ENCODE measurements at regions not wholly inside any gene's neighbourhood (a gene's known extent, or its start where the extent isn't known, plus 50 kb on each side); places are given as distances from the start of the nearest gene placed in this dataset.

DNA sequence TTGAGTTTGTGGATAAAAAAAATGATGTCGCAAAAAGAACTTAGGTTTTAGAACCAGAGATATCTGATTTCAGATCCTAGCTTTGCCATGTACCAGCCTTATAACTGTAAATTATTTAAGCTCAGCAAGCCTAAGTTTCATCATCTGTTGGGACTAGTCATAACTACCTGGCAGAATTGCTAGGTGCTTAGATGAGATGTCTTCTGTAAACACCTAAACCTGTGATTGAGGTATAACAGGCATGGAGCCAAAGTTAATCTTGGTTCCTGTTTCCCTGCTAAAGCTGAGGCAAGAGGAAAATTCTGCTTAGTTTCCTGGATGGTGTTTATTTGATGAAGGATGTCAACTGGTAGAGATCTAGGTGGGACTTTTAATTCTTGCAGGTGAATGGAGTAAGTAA is 331.3 kb upstream of the RBMS3 start:
- H3K9me3 Mint-ChIP-seq = peaks cover 8% of the 10 kb centered on the region
- DNase-seq (ENCODE audit: low spot score) = no peak
- H3K27ac Mint-ChIP-seq = no peak overlapping the region
- H3K4me1 Mint-ChIP-seq (ENCODE audit: low read depth in 2 of 2) = no peaks in the 10 kb centered on the region
- ATAC-seq = no peak
- H3K27me3 Mint-ChIP-seq = no peaks in the 10 kb centered on the region
- H3K36me3 Mint-ChIP-seq = no peaks in the 10 kb centered on the region
- no peak overlapping the region for H3K4me3 Mint-ChIP-seq

DNA sequence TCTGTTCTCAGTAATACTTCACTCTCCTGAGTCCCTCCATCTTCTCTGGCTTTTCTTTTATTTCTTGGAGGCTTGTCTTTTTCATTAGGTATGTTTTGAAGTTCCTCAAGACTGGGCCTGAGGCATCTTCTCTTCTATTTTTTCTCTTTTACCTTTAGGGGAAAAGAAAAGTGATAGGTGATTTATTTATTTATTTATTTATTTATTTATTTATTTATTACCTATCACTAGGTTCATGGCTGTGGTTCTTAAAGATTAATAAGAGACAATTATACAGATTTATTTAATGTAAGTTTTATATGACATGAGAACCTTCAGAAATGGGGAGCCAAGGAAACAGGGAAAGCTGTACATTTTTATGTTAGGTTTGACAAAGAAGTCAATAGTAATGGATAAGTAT is 330.3 kb upstream of the RBMS3 start:
- peaks cover 10% of the 10 kb centered on the region for H3K9me3 Mint-ChIP-seq
- no peak overlapping the region for H3K4me3 Mint-ChIP-seq
- DNase-seq (ENCODE audit: low spot score) = no peak
- no peaks in the 10 kb centered on the region for H3K27me3 Mint-ChIP-seq
- no peaks in the 10 kb centered on the region for H3K36me3 Mint-ChIP-seq
- no peak for ATAC-seq
- H3K27ac Mint-ChIP-seq = no peak overlapping the region
- no peaks in the 10 kb centered on the region for H3K4me1 Mint-ChIP-seq (ENCODE audit: low read depth in 2 of 2)

DNA sequence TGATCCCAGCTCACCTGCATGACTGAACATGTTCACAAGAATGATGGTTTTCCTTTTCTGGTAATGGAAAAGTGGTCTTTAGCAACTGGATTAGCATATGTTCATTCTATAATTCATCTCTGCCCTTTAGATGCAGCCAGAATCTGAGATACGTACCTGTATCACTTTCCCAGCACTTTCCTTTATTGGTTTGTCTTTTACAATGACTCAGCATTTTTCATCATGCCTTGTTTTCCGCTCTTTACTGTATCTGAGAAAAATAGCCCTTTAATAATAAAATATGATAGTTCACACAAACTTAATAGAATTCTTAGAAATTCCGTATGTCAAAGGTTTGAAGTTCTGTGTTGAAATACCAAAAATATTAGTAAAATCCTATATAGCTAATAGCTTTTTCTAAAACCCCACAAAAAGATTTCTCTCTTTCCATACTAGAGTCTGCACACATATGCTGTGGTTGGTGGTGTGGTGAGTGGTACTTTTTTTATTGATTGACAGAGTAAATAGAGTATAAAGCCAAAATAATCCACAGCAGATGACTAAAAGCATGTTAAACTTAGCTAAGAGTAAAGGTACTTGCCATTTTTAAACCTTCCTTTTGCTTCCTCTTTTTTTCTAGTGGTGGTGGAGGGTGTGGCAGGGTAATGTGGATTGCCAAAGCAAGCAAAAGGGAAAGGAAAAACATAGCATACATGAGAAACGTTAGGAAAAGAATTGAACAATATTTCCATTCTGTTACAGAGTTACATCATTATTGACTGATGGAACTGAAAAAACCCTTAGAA is 328.9 kb upstream of the RBMS3 start:
- Mint-ChIP-seq H3K27me3 (no peaks in the 10 kb centered on the region), H3K36me3 (no peaks in the 10 kb centered on the region), H3K4me3 (no peak overlapping the region), H3K9me3 (peaks cover 10% of the 10 kb centered on the region), H3K4me1 (ENCODE audit: low read depth in 2 of 2) (no peaks in the 10 kb centered on the region), H3K27ac (no peak overlapping the region)
- DNase-seq (ENCODE audit: low spot score) (no peak), ATAC-seq (no peak)

DNA sequence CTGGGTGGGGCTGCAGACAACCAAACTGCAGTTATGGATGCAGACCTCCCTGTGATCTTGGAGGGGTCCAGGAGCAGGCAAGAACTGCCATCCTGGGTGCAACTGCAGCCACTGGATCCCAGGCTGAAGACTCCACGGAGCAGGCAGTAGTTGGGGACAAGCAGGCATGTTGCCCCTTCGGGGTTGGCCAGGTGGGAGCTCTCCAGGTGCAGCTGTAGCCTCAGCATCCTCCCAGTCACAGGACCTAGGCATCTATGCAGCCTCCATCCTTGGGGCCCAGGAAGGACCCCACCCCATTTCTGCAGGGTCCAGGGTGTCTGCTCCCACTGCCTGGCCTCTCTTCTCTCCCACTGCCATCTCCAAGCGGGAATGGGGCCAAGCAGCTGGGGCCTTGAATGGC is 322.2 kb upstream of the RBMS3 start:
- H3K4me3 Mint-ChIP-seq = no peak overlapping the region
- DNase-seq (ENCODE audit: low spot score) (no peak), ATAC-seq (peak in 1 of 2 donors; percentile 27)
- no peak overlapping the region for H3K27ac Mint-ChIP-seq
- H3K27me3 Mint-ChIP-seq = no peaks in the 10 kb centered on the region
- no peaks in the 10 kb centered on the region for H3K36me3 Mint-ChIP-seq
- no peaks in the 10 kb centered on the region for H3K4me1 Mint-ChIP-seq (ENCODE audit: low read depth in 2 of 2)
- peaks cover 10% of the 10 kb centered on the region for H3K9me3 Mint-ChIP-seq

DNA sequence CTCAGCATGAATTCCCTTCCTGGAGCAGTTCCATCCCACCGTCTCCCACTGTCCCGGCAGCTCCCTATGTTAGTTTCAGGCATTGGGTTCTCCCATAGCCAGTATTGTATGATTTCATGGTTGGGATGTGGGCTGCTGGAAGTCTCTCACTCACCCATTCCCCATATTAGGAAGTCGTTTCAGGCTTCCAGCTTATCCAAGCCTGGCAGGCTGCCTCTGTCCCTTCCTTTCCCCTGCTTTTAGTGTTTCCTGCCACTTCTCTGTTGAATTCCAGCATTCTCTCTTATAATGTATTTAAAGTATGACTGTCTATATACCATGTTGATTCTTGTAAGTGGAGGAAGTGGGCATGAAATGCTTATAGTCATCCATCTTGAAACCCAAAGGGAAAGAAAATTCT is 309.7 kb upstream of the RBMS3 start:
- ATAC-seq (no peak), DNase-seq (ENCODE audit: low spot score) (no peak)
- no peak overlapping the region for H3K4me3 Mint-ChIP-seq
- no peak overlapping the region for H3K27ac Mint-ChIP-seq
- H3K27me3 Mint-ChIP-seq = no peaks in the 10 kb centered on the region
- no peaks in the 10 kb centered on the region for H3K4me1 Mint-ChIP-seq (ENCODE audit: low read depth in 2 of 2)
- H3K9me3 Mint-ChIP-seq = peaks cover 27% of the 10 kb centered on the region
- peaks cover 4% of the 10 kb centered on the region for H3K36me3 Mint-ChIP-seq

DNA sequence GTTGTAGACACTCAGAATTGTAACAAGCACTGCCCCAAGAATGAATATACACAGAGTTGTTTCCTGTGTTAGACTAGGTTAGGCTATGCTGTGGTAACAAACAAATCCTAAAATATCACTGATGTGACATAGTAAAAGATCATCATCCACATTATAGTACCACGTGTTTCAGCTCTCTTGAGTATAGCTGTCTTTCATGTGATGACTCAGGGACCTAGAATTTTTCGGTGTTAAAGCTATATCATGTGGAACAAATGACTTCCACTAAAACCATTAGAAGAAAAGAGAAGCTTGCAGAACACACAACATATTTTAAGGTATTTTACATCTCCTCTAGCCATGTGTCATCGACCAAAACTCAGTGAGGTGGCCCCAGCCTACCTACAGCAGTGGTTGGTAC is 307.9 kb upstream of the RBMS3 start:
- no peak for DNase-seq (ENCODE audit: low spot score)
- Mint-ChIP-seq H3K27me3 (no peaks in the 10 kb centered on the region), H3K9me3 (peaks cover 19% of the 10 kb centered on the region), H3K4me1 (ENCODE audit: low read depth in 2 of 2) (no peaks in the 10 kb centered on the region), H3K4me3 (no peak overlapping the region), H3K27ac (no peak overlapping the region), H3K36me3 (peaks cover 4% of the 10 kb centered on the region)
- no peak for ATAC-seq

DNA sequence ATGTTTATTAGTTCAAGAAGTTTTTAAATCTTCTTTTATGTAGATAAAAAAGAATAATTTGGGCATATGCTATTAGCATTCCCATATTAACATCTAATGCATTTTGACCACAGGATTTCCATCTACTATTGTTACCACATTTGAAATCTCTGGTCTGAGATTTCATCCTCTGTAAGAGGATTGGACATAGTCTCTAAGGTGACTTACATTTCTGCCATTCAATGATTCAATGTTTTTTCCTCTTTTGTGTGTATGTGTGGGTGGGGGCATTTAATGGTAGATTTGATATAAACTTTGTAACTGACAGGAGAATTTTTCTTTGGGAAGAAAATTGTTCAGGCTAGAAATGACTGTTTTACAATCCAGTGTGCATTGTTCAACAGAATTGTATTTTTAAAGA is 307.3 kb upstream of the RBMS3 start:
- H3K9me3 Mint-ChIP-seq = peaks cover 17% of the 10 kb centered on the region
- no peak for DNase-seq (ENCODE audit: low spot score)
- ATAC-seq = no peak
- H3K4me1 Mint-ChIP-seq (ENCODE audit: low read depth in 2 of 2) = no peaks in the 10 kb centered on the region
- no peaks in the 10 kb centered on the region for H3K27me3 Mint-ChIP-seq
- peaks cover 4% of the 10 kb centered on the region for H3K36me3 Mint-ChIP-seq
- H3K4me3 Mint-ChIP-seq = no peak overlapping the region
- H3K27ac Mint-ChIP-seq = no peak overlapping the region

DNA sequence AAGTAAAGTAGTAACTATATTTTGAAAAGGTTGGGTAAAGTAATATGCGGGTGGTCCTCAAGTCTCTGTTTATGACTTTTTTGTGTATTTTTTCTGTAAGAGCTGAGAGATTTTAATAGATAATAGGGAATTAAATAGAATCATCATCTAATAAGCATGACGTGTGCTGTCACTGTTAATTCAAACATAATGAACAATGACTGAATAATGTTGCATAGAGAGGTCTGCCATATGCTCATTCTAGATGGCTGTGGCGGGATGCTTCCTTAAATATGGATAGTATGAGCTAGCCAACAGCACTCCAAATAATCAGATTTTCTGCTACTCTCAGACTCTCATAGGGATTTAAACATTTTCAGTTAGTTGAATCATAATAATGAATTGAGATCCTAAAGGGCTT is 302.8 kb upstream of the RBMS3 start:
- no peak overlapping the region for H3K4me3 Mint-ChIP-seq
- no peak overlapping the region for H3K27ac Mint-ChIP-seq
- peaks cover 5% of the 10 kb centered on the region for H3K9me3 Mint-ChIP-seq
- no peaks in the 10 kb centered on the region for H3K27me3 Mint-ChIP-seq
- DNase-seq (ENCODE audit: low spot score) (no peak), ATAC-seq (no peak)
- no peaks in the 10 kb centered on the region for H3K36me3 Mint-ChIP-seq
- no peaks in the 10 kb centered on the region for H3K4me1 Mint-ChIP-seq (ENCODE audit: low read depth in 2 of 2)

DNA sequence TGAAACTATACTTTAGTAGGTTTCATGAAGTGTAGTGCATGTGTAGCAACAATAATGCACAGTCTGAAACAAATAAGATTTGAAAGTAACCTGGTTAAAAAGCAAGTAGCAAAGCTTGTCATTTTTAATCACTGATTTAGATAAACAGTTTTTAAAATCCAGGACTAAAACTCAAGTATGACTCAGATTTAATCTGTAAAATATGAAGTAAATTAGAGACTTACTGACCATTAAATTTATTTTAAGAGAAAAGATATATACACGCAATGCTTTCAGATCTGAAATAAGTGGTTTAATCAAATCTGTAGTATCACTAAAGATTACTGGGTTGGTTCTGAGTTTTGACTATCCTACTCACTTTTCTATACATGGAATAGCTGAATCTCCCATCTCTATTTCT is 300.7 kb upstream of the RBMS3 start:
- DNase-seq (ENCODE audit: low spot score) (no peak), ATAC-seq (no peak)
- Mint-ChIP-seq H3K36me3 (no peaks in the 10 kb centered on the region), H3K9me3 (peaks cover 5% of the 10 kb centered on the region), H3K27me3 (no peaks in the 10 kb centered on the region), H3K27ac (no peak overlapping the region), H3K4me3 (no peak overlapping the region), H3K4me1 (ENCODE audit: low read depth in 2 of 2) (no peaks in the 10 kb centered on the region)

DNA sequence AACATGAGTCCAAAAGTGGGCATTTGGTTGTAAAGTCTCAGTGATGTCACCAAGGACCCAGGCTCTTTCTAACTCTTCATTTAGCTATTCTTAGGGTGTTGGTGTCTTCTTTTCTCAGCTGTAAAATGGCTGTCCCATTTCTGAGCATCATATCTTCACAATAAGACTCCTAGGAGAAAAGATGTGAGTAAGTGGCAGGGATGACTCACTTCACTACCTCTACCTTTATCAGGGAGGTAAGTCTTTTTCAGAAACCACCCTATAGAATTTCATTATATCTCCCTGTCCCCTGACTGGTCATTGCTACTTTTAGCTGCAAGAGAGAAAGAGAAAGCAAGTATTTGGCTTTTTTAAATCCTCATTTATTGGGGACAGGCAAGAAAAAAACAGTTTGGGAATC is 300.2 kb upstream of the RBMS3 start:
- no peak overlapping the region for H3K27ac Mint-ChIP-seq
- H3K4me1 Mint-ChIP-seq (ENCODE audit: low read depth in 2 of 2) = no peaks in the 10 kb centered on the region
- DNase-seq (ENCODE audit: low spot score) (no peak), ATAC-seq (no peak)
- H3K36me3 Mint-ChIP-seq = no peaks in the 10 kb centered on the region
- H3K9me3 Mint-ChIP-seq = peaks cover 5% of the 10 kb centered on the region
- no peaks in the 10 kb centered on the region for H3K27me3 Mint-ChIP-seq
- no peak overlapping the region for H3K4me3 Mint-ChIP-seq

DNA sequence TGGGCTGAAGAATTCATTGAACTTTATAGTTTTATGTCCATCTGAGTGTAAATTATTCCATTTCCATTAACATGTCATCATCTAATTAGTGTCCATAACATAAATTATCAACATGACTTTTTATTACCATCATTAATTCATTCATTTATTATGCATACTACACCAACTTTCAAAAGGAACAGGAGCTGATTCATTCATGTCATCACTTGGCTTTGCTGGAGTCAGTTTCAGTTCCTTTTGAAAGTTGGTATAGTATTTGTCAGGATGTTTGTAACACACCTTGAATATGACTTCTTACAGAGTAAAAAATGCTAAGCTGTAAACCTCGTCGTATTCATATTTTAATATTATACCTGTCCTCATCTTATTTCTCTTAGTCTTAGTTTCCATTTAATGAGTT is 298.0 kb upstream of the RBMS3 start:
- DNase-seq (ENCODE audit: low spot score) (no peak), ATAC-seq (no peak)
- Mint-ChIP-seq H3K27me3 (no peaks in the 10 kb centered on the region), H3K36me3 (no peaks in the 10 kb centered on the region), H3K27ac (no peak overlapping the region), H3K4me3 (no peak overlapping the region), H3K9me3 (no peaks in the 10 kb centered on the region), H3K4me1 (ENCODE audit: low read depth in 2 of 2) (no peaks in the 10 kb centered on the region)

DNA sequence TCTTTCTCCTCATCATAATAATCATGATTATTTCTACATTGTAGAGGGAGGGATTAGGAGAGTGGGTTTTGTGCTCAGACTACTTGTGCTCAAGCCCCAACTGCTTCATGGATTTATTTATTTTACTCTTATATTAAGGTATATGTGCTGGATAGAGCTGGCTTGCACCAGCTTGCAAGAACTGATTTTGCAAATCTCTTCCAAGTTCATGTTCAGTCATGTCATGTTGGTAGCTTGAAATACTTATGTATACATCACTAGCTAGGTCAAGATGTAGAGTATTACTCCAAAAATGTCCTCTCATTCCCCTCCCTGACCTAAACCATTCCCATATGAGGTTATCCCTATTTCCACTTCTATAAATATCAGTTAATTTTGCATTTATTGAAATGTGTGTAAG is 293.9 kb upstream of the RBMS3 start:
- DNase-seq (ENCODE audit: low spot score) (no peak), ATAC-seq (no peak)
- Mint-ChIP-seq H3K4me3 (no peak overlapping the region), H3K27ac (no peak overlapping the region), H3K9me3 (no peaks in the 10 kb centered on the region), H3K27me3 (no peaks in the 10 kb centered on the region), H3K4me1 (ENCODE audit: low read depth in 2 of 2) (no peaks in the 10 kb centered on the region), H3K36me3 (no peaks in the 10 kb centered on the region)

DNA sequence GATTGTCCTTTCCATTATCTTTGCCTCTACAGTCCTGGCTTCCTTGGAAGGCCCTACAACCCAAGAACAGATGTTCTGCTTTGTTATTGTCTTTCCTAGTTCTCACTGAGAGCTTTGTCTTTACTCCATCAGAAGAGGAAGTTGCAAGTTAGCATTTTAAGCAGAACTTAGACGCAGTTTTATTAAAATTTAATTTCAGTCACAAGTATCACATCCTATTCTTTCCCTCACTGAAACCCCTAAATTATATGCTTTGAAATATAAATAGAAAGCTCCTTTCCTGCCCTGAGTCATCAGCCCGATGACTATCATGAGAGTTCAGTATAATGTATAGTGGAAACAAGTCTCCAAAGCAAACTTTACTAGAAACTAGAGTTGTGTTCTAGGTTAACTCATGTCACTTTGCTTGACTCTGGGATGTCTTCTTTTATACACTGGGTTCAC is 291.2 kb upstream of the RBMS3 start:
- Mint-ChIP-seq H3K4me1 (ENCODE audit: low read depth in 2 of 2) (no peaks in the 10 kb centered on the region), H3K9me3 (peaks cover 9% of the 10 kb centered on the region), H3K27me3 (no peaks in the 10 kb centered on the region), H3K36me3 (no peaks in the 10 kb centered on the region), H3K4me3 (no peak overlapping the region), H3K27ac (no peak overlapping the region)
- DNase-seq (ENCODE audit: low spot score) (no peak), ATAC-seq (no peak)

DNA sequence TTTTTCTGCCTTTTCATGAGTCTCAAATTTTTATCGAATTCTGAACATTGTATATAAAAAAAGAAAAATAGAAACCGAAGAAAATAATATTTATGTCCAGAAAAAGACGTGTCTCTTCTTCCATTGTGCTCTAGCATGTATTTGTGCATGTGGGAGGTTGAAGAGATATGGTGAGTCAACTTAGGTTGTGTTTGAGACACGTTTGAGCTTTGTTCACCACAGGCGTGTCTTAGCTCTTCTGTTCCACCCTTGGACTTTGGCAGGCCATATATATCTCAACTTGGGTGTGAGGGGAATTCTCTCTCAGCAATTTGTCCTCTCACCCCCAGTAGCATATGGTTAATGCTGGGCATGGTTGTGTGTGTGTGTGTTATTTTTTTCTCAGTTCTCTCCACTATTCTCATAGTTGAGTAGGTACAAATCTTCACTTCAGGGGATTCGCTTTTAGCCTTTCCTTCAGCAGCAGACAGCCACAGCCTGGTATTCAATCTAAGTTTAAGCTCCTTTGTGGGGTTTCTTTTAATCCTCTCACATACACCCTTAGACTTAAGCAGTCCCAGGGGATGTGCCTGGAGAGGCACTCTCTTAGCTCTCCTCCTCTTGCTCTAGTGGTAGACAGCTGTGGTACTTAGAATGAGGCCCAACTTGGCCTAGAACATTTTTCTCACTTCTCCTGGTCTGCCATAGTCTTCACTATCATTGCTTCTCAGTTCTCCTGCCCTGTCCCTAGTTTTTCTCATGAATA is 286.5 kb upstream of the RBMS3 start:
- H3K4me3 Mint-ChIP-seq = no peak overlapping the region
- no peaks in the 10 kb centered on the region for H3K27me3 Mint-ChIP-seq
- H3K9me3 Mint-ChIP-seq = peaks cover 15% of the 10 kb centered on the region
- ATAC-seq (no peak), DNase-seq (ENCODE audit: low spot score) (no peak)
- no peak overlapping the region for H3K27ac Mint-ChIP-seq
- H3K4me1 Mint-ChIP-seq (ENCODE audit: low read depth in 2 of 2) = no peaks in the 10 kb centered on the region
- H3K36me3 Mint-ChIP-seq = no peaks in the 10 kb centered on the region

Data from natural killer cell treated with Interleukin-12 subunit alpha and Interleukin-12 subunit beta and Interleukin-15 and Interleukin-18, amount 100 ng/mL, for 72 hours (primary cell).